WTC11 (cell line): ENCODE measurements at regions not wholly inside any gene's neighbourhood (a gene's known extent, or its start where the extent isn't known, plus 50 kb on each side); places are given as distances from the start of the nearest gene placed in this dataset.

Experiments used
- ATAC-seq: fragments of 200-7000 bp; cut with Tn5 transposase; 2 replicates; pipeline ENCODE4 v1.10.0; 2021; ENCODE audit warnings: mild to moderate bottlenecking, moderate library complexity
- CTCF ChIA-PET: fragments of 300-600 bp; sonication (Branson Sonifier 250); formaldehyde crosslinking; loops from one replicate; lab custom pipeline; 2021; ENCODE audit warnings: antibody characterized with exemption; lab: Charles Lee
- POLR2A ChIA-PET: fragments of 350-600 bp; sonication (Branson Sonifier 250); formaldehyde crosslinking; loops from one replicate; lab custom pipeline; 2021; ENCODE audit warnings: antibody characterized with exemption; lab: Charles Lee
- DNase-seq: peaks from one replicate; pipeline ENCODE4 v3.0.0; 2021; ENCODE audit warnings: low spot score
- H3K27ac Mint-ChIP-seq: 2 replicates; pipeline ENCODE4 v1.8.0; 2021; ENCODE audit warnings: mixed read lengths
- H3K27me3 Mint-ChIP-seq: 2 replicates; pipeline ENCODE4 v1.8.0; 2021; ENCODE audit warnings: low read depth, mild to moderate bottlenecking, moderate library complexity, mixed read lengths
- H3K36me3 Mint-ChIP-seq: 2 replicates; pipeline ENCODE4 v1.8.0; 2021; ENCODE audit warnings: mixed read lengths
- H3K4me1 Mint-ChIP-seq: 2 replicates; pipeline ENCODE4 v1.8.0; 2022; ENCODE audit warnings: mixed read lengths
- H3K4me3 Mint-ChIP-seq: 2 replicates; pipeline ENCODE4 v1.8.0; 2021; ENCODE audit warnings: mild to moderate bottlenecking, moderate library complexity, mixed read lengths
- H3K9me3 Mint-ChIP-seq: 2 replicates; pipeline ENCODE4 v1.8.0; 2021; ENCODE audit warnings: mixed read lengths
- GABPB1 ChIP-seq: sonication (generic); formaldehyde crosslinking; IDR thresholded peaks from 2 replicates; pipeline ENCODE4 v1.8.1; 2023; ENCODE audit warnings: mild to moderate bottlenecking, missing genetic modification reagents
- GTF2I ChIP-seq: fragments of 250-450 bp; sonication (Bioruptor Pico); conservative IDR thresholded peaks from 2 replicates; pipeline ENCODE4 v1.4.0; 2021; ENCODE audit warnings: mild to moderate bottlenecking
- HMGA2 ChIP-seq: fragments of 250-450 bp; sonication (Bioruptor Pico); IDR thresholded peaks from 2 replicates; pipeline ENCODE4 v1.4.0; 2021; ENCODE audit warnings: mild to moderate bottlenecking, moderate library complexity
- IRF2 ChIP-seq: sonication (generic); formaldehyde crosslinking; IDR thresholded peaks from 2 replicates; pipeline ENCODE4 v1.8.0; 2022; ENCODE audit warnings: low read depth, missing genetic modification reagents, borderline replicate concordance
- JUN ChIP-seq: sonication (generic); formaldehyde crosslinking; IDR thresholded peaks from 2 replicates; pipeline ENCODE4 v1.8.0; 2023; ENCODE audit warnings: mild to moderate bottlenecking, missing genetic modification reagents
- SMAD4 ChIP-seq: sonication (generic); formaldehyde crosslinking; IDR thresholded peaks from 2 replicates; pipeline ENCODE4 v1.8.0; 2022; ENCODE audit warnings: mild to moderate bottlenecking, missing genetic modification reagents
- TEAD1 ChIP-seq: sonication (generic); formaldehyde crosslinking; IDR thresholded peaks from 2 replicates; pipeline ENCODE4 v1.8.0; 2022; ENCODE audit warnings: mild to moderate bottlenecking, missing genetic modification reagents
- ZNF396 ChIP-seq: fragments of 250-450 bp; sonication (Bioruptor Pico); IDR thresholded peaks from 2 replicates; pipeline ENCODE4 v1.8.0; 2021; ENCODE audit warnings: mild to moderate bottlenecking, moderate library complexity, borderline replicate concordance
- TF ChIP-seq, protein P1 (sequence below): sonication (generic); formaldehyde crosslinking; IDR thresholded peaks from 2 replicates; pipeline ENCODE4 v1.8.0; 2022; ENCODE audit warnings: mild to moderate bottlenecking, missing genetic modification reagents
- TF ChIP-seq, protein P2 (sequence below): sonication (generic); formaldehyde crosslinking; IDR thresholded peaks from 2 replicates; pipeline ENCODE4 v1.8.0; 2023; ENCODE audit warnings: mild to moderate bottlenecking, missing genetic modification reagents
- TF ChIP-seq, protein P3 (sequence below): sonication (generic); formaldehyde crosslinking; IDR thresholded peaks from 2 replicates; pipeline ENCODE4 v1.8.0; 2023; ENCODE audit warnings: missing genetic modification reagents
- TF ChIP-seq, protein P4 (sequence below): sonication (generic); formaldehyde crosslinking; IDR thresholded peaks from 2 replicates; pipeline ENCODE4 v1.8.1; 2023; ENCODE audit warnings: mild to moderate bottlenecking, missing genetic modification reagents
- TF ChIP-seq, protein P5 (sequence below): sonication (generic); formaldehyde crosslinking; IDR thresholded peaks from 2 replicates; pipeline ENCODE4 v1.8.1; 2022; ENCODE audit warnings: low read depth, mild to moderate bottlenecking, moderate library complexity, missing genetic modification reagents, borderline replicate concordance
- TF ChIP-seq, protein P6 (sequence below): sonication (generic); formaldehyde crosslinking; IDR thresholded peaks from 2 replicates; pipeline ENCODE4 v1.8.0; 2022; ENCODE audit warnings: mild to moderate bottlenecking, missing genetic modification reagents
- TF ChIP-seq, protein P7 (sequence below): sonication (generic); formaldehyde crosslinking; IDR thresholded peaks from 2 replicates; pipeline ENCODE4 v1.8.1; 2023; ENCODE audit warnings: mild to moderate bottlenecking, missing genetic modification reagents

DNA sequence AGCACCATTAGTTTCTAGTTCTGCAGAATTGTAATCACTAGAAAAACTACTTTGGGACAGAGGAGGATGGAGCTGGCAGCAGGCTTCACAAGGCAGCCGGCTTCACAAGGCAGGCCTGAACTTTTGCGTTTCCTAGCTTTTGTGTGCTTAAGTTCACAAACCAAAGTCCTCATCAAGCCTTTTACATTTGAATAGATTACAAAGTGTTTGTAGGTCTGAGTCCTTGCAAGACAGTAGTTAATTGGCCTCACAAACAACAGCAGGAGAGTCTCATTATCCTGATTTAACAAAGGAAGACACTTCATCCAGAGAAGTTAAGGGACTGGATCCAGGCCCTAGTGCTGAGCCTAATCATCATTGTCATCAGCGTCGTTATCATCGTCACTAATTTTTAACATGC, 147.8 kb upstream of the AUTS2 start (continued):
- TF ChIP-seq, protein P1, sequence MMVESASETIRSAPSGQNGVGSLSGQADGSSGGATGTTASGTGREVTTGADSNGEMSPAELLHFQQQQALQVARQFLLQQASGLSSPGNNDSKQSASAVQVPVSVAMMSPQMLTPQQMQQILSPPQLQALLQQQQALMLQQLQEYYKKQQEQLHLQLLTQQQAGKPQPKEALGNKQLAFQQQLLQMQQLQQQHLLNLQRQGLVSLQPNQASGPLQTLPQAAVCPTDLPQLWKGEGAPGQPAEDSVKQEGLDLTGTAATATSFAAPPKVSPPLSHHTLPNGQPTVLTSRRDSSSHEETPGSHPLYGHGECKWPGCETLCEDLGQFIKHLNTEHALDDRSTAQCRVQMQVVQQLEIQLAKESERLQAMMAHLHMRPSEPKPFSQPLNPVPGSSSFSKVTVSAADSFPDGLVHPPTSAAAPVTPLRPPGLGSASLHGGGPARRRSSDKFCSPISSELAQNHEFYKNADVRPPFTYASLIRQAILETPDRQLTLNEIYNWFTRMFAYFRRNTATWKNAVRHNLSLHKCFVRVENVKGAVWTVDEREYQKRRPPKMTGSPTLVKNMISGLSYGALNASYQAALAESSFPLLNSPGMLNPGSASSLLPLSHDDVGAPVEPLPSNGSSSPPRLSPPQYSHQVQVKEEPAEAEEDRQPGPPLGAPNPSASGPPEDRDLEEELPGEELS (CRISPR knock-in tag), result peak; percentile 44; the same call in 1 of the 2 replicates

DNA sequence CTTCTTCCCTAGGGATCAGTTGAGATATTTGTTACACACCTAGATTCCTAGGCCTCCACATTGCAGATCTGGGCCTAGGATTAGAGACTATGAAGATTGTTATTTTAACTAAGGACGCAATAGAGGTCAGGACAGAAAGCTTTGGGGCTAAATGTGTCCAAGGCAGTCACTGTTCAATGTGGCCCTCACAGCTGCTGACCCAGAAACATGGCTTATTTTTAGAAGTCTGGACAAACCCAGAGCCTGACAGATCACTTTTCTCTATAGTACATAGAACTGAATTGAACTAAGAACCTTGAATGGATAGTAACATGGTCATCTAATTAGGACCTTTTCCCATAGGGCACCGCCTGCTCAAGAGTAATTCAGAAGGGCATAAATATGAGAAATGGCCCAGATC, 146.6 kb upstream of the AUTS2 start:
- Mint-ChIP-seq H3K36me3 (no peaks in the 10 kb centered on the region), H3K9me3 (no peaks in the 10 kb centered on the region), H3K4me3 (no peak overlapping the region), H3K27ac (no peak overlapping the region), H3K4me1 (peaks cover 20% of the 10 kb centered on the region), H3K27me3 (peaks cover 84% of the 10 kb centered on the region)
- DNase-seq (no peak), ATAC-seq (no peak)
- TF ChIP-seq, protein P2, sequence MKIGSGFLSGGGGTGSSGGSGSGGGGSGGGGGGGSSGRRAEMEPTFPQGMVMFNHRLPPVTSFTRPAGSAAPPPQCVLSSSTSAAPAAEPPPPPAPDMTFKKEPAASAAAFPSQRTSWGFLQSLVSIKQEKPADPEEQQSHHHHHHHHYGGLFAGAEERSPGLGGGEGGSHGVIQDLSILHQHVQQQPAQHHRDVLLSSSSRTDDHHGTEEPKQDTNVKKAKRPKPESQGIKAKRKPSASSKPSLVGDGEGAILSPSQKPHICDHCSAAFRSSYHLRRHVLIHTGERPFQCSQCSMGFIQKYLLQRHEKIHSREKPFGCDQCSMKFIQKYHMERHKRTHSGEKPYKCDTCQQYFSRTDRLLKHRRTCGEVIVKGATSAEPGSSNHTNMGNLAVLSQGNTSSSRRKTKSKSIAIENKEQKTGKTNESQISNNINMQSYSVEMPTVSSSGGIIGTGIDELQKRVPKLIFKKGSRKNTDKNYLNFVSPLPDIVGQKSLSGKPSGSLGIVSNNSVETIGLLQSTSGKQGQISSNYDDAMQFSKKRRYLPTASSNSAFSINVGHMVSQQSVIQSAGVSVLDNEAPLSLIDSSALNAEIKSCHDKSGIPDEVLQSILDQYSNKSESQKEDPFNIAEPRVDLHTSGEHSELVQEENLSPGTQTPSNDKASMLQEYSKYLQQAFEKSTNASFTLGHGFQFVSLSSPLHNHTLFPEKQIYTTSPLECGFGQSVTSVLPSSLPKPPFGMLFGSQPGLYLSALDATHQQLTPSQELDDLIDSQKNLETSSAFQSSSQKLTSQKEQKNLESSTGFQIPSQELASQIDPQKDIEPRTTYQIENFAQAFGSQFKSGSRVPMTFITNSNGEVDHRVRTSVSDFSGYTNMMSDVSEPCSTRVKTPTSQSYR (CRISPR knock-in tag), result no peak
- no peak for TF ChIP-seq GTF2I
- TF ChIP-seq HMGA2 (CRISPR knock-in tag), result no peak
- TF ChIP-seq, protein P3, sequence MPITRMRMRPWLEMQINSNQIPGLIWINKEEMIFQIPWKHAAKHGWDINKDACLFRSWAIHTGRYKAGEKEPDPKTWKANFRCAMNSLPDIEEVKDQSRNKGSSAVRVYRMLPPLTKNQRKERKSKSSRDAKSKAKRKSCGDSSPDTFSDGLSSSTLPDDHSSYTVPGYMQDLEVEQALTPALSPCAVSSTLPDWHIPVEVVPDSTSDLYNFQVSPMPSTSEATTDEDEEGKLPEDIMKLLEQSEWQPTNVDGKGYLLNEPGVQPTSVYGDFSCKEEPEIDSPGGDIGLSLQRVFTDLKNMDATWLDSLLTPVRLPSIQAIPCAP, result no peak
- no peak for TF ChIP-seq JUN (CRISPR knock-in tag)
- no peak for TF ChIP-seq IRF2 (CRISPR knock-in tag)
- no peak for TF ChIP-seq SMAD4 (CRISPR knock-in tag)
- TF ChIP-seq, protein P4, sequence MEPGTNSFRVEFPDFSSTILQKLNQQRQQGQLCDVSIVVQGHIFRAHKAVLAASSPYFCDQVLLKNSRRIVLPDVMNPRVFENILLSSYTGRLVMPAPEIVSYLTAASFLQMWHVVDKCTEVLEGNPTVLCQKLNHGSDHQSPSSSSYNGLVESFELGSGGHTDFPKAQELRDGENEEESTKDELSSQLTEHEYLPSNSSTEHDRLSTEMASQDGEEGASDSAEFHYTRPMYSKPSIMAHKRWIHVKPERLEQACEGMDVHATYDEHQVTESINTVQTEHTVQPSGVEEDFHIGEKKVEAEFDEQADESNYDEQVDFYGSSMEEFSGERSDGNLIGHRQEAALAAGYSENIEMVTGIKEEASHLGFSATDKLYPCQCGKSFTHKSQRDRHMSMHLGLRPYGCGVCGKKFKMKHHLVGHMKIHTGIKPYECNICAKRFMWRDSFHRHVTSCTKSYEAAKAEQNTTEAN (CRISPR knock-in tag), result no peak
- no peak for TF ChIP-seq TEAD1 (CRISPR knock-in tag)
- no peak for TF ChIP-seq ZNF396 (CRISPR knock-in tag)
- TF ChIP-seq, protein P5, sequence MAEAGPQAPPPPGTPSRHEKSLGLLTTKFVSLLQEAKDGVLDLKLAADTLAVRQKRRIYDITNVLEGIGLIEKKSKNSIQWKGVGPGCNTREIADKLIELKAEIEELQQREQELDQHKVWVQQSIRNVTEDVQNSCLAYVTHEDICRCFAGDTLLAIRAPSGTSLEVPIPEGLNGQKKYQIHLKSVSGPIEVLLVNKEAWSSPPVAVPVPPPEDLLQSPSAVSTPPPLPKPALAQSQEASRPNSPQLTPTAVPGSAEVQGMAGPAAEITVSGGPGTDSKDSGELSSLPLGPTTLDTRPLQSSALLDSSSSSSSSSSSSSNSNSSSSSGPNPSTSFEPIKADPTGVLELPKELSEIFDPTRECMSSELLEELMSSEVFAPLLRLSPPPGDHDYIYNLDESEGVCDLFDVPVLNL (CRISPR knock-in tag), result no peak
- TF ChIP-seq, protein P6, sequence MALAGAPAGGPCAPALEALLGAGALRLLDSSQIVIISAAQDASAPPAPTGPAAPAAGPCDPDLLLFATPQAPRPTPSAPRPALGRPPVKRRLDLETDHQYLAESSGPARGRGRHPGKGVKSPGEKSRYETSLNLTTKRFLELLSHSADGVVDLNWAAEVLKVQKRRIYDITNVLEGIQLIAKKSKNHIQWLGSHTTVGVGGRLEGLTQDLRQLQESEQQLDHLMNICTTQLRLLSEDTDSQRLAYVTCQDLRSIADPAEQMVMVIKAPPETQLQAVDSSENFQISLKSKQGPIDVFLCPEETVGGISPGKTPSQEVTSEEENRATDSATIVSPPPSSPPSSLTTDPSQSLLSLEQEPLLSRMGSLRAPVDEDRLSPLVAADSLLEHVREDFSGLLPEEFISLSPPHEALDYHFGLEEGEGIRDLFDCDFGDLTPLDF (CRISPR knock-in tag), result no peak
- TF ChIP-seq, protein P7, sequence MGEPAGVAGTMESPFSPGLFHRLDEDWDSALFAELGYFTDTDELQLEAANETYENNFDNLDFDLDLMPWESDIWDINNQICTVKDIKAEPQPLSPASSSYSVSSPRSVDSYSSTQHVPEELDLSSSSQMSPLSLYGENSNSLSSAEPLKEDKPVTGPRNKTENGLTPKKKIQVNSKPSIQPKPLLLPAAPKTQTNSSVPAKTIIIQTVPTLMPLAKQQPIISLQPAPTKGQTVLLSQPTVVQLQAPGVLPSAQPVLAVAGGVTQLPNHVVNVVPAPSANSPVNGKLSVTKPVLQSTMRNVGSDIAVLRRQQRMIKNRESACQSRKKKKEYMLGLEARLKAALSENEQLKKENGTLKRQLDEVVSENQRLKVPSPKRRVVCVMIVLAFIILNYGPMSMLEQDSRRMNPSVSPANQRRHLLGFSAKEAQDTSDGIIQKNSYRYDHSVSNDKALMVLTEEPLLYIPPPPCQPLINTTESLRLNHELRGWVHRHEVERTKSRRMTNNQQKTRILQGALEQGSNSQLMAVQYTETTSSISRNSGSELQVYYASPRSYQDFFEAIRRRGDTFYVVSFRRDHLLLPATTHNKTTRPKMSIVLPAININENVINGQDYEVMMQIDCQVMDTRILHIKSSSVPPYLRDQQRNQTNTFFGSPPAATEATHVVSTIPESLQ, result no peak
- no peak for TF ChIP-seq GABPB1 (CRISPR knock-in tag)
- CTCF ChIA-PET, result no interaction called here
- POLR2A ChIA-PET, result no interaction called here
